Sigmoid colon (tissue), 6 donors: ENCODE measurements at regions not wholly inside any gene's neighbourhood (a gene's known extent, or its start where the extent isn't known, plus 50 kb on each side); places are given as distances from the start of the nearest gene placed in this dataset.
A peak's percentile ranks its signal among the peaks of the same experiment; 100 is the strongest.

Experiments
- DNase-seq: peaks from one replicate; pipeline ENCODE4 v3.0.0-alpha.2; 2019
- H3K27ac ChIP-seq, 4 donors: fragments of 200-600 bp; sonication (generic); one replicate each; pipeline ENCODE4 v1.5.1; 2016 to 2019; ENCODE audit warnings: mild to moderate bottlenecking in 1 of 4
- H3K27me3 ChIP-seq, 3 donors: fragments of 200-600 bp; sonication (generic); one replicate each; pipeline ENCODE4 v1.5.1; 2019; ENCODE audit warnings: mild to moderate bottlenecking in 1 of 3
- H3K36me3 ChIP-seq, 4 donors: fragments of 200-600 bp; sonication (generic); one replicate each; pipeline ENCODE4 v1.5.1; 2016 to 2019
- H3K4me1 ChIP-seq, 4 donors: fragments of 200-600 bp; sonication (generic); one replicate each; pipeline ENCODE4 v1.5.1; 2017 to 2019
- H3K4me3 ChIP-seq, 4 donors: fragments of 200-600 bp; sonication (generic); one replicate each; pipeline ENCODE4 v1.5.1; 2017 to 2019; ENCODE audit warnings: mild to moderate bottlenecking in 2 of 4, moderate library complexity in 1 of 4
- H3K9me3 ChIP-seq, 4 donors: fragments of 200-600 bp in 3 of 4; sonication (generic) in 3 of 4; one replicate each; pipeline versions ENCODE4 v1.5.1 to v1.6.1; 2013 to 2019
- CTCF ChIP-seq, 4 experiments: fragments of 450-650 bp in 3 of 4; fragments of 200-600 bp in 1 of 4; IDR thresholded peaks; one replicate each; pipeline ENCODE4 v1.5.1; 2016 to 2019; ENCODE audit warnings: antibody characterized with exemption in 4 of 4, mild to moderate bottlenecking in 3 of 4, moderate library complexity in 2 of 4
- EP300 ChIP-seq, 4 donors: sonication (generic); formaldehyde crosslinking; IDR thresholded peaks; one replicate each; pipeline ENCODE4 v1.6.1; 2017; ENCODE audit warnings: antibody characterized with exemption in 4 of 4
- POLR2A ChIP-seq, 2 donors: fragments of 450-650 bp; IDR thresholded peaks; one replicate each; pipeline ENCODE4 v1.6.1; 2016; ENCODE audit warnings: antibody characterized with exemption in 2 of 2, mild to moderate bottlenecking in 2 of 2, moderate library complexity in 2 of 2
- POLR2AphosphoS5 ChIP-seq, 4 donors: sonication (generic); formaldehyde crosslinking; IDR thresholded peaks; one replicate each; pipeline ENCODE4 v1.6.1; 2017; ENCODE audit warnings: antibody characterized with exemption in 4 of 4
- WGBS, 2 donors: extraction: QIAGEN DNeasy Blood & Tissue Kit; methylation state at CpG; one replicate each; pipeline ENCODE4 v1.1.7; 2013; 5-methylcytosine and 5-hydroxymethylcytosine counted together
- intact Hi-C: fragments of 100-400 bp; cut with DNase I; formaldehyde crosslinking; loops from one replicate; pipeline ENCODE4 v1.15.1; 2023
- donor health status: healthy with polysubstance abuse.
- donor health status: healthy.

- intact Hi-C loops: loop anchor here (10.0 kb wide), 1 partner anchor 380 kb away; no protein-coding TSS in a partner anchor
- Histone ChIP-seq H3K27ac (peak overlapping the region in 2 of 4 donors; percentile 52 to 58), H3K9me3 (no peaks in the 10 kb centered on the region), H3K4me3 (no peak overlapping the region), H3K27me3 (no peaks in the 10 kb centered on the region), H3K4me1 (peaks cover 0 to 26% (median 19%) of the 10 kb centered on the region in 4 donors), H3K36me3 (no peaks in the 10 kb centered on the region)
- WGBS, 2 donors: 10 to 45% methylated on average over 2 of the region's 2 CpGs
- DNase-seq: no peak
- TF ChIP-seq POLR2A (IDR thresholded peaks at IDR 0.05) (no peak), POLR2AphosphoS5 (IDR thresholded peaks at IDR 0.05) (no peak), EP300 (IDR thresholded peaks at IDR 0.05) (no peak), CTCF (IDR thresholded peaks at IDR 0.05) (no peak)
Measured at GRCh38 chr3:72255191-72255590, 470.2 kb upstream of the PROK2 start.

GRCh38 chr3:72254483-72254882 is 469.5 kb upstream of the PROK2 start:
- TF ChIP-seq POLR2A (IDR thresholded peaks at IDR 0.05) (no peak), CTCF (IDR thresholded peaks at IDR 0.05) (no peak)
- Histone ChIP-seq H3K36me3 (no peaks in the 10 kb centered on the region), H3K4me1 (peaks cover 0 to 26% (median 19%) of the 10 kb centered on the region in 4 donors), H3K9me3 (no peaks in the 10 kb centered on the region), H3K27ac (no peak overlapping the region), H3K27me3 (no peaks in the 10 kb centered on the region), H3K4me3 (no peak overlapping the region)
- intact Hi-C loops: loop anchor here (10.0 kb wide), 1 partner anchor 380 kb away; no protein-coding TSS in a partner anchor
- no peak for DNase-seq
- WGBS, 2 donors: 85 to 95% methylated on average over 2 of the region's 2 CpGs

GRCh38 chr3:72250725-72251124 is 465.8 kb upstream of the PROK2 start:
- Histone ChIP-seq H3K9me3 (no peaks in the 10 kb centered on the region), H3K4me3 (no peak overlapping the region), H3K36me3 (no peaks in the 10 kb centered on the region), H3K4me1 (peaks cover 0 to 36% (median 32%) of the 10 kb centered on the region in 4 donors), H3K27me3 (no peaks in the 10 kb centered on the region), H3K27ac (no peak overlapping the region)
- no peak for DNase-seq
- 95% methylated on average over 2 of the region's 2 CpGs for WGBS, 2 donors
- intact Hi-C loops: loop anchor here (10.0 kb wide), 1 partner anchor 376 kb away; no protein-coding TSS in a partner anchor
- TF ChIP-seq POLR2AphosphoS5 (IDR thresholded peaks at IDR 0.05): no peak

GRCh38 chr3:72248869-72249268 is 463.9 kb upstream of the PROK2 start:
- Histone ChIP-seq H3K27me3 (no peaks in the 10 kb centered on the region), H3K27ac (no peak overlapping the region), H3K4me3 (no peak overlapping the region), H3K9me3 (no peaks in the 10 kb centered on the region), H3K4me1 (peaks cover 0 to 44% (median 39%) of the 10 kb centered on the region in 4 donors), H3K36me3 (no peaks in the 10 kb centered on the region)
- 93 to 95% methylated on average over 3 of the region's 3 CpGs for WGBS, 2 donors
- intact Hi-C loops: loop anchor here (10.0 kb wide), 2 partner anchors 294 to 416 kb away; no protein-coding TSS in a partner anchor
- DNase-seq: no peak
- TF ChIP-seq CTCF (IDR thresholded peaks at IDR 0.05) (no peak), POLR2A (IDR thresholded peaks at IDR 0.05) (no peak), POLR2AphosphoS5 (IDR thresholded peaks at IDR 0.05) (no peak), EP300 (IDR thresholded peaks at IDR 0.05) (no peak)

GRCh38 chr3:72248389-72248761 is 463.4 kb upstream of the PROK2 start:
- 90 to 92% methylated on average over 1 of the region's 1 CpG for WGBS, 2 donors
- TF ChIP-seq POLR2AphosphoS5 (IDR thresholded peaks at IDR 0.05): no peak
- TF ChIP-seq EP300 (IDR thresholded peaks at IDR 0.05): no peak
- no peak for TF ChIP-seq POLR2A (IDR thresholded peaks at IDR 0.05)
- Histone ChIP-seq H3K9me3 (no peaks in the 10 kb centered on the region), H3K4me1 (peaks cover 0 to 44% (median 39%) of the 10 kb centered on the region in 4 donors), H3K36me3 (no peaks in the 10 kb centered on the region), H3K4me3 (no peak overlapping the region), H3K27ac (no peak overlapping the region), H3K27me3 (no peaks in the 10 kb centered on the region)
- intact Hi-C loops: loop anchor here (10.0 kb wide), 2 partner anchors 294 to 416 kb away; no protein-coding TSS in a partner anchor
- DNase-seq: no peak
